GM10266 (cell line): ENCODE measurements at regions not wholly inside any gene's neighbourhood (a gene's known extent, or its start where the extent isn't known, plus 50 kb on each side); places are given as distances from the start of the nearest gene placed in this dataset.

Source experiments
- DNase-seq: peaks from one replicate; pipeline ENCODE4 v3.0.0; 2012; ENCODE audit errors: extremely low spot score
- CTCF ChIP-seq: IDR thresholded peaks from 2 replicates; pipeline ENCODE4 v1.5.1; 2012; ENCODE audit warnings: mild to moderate bottlenecking, low read depth; ENCODE audit not compliant: control insufficient read depth, insufficient read depth; ENCODE audit errors: missing control alignments

- no peak for TF ChIP-seq CTCF
- DNase-seq: no peak
Measured at GRCh38 chr16:19939553-19939952, 54.9 kb upstream of the GPRC5B start.

- no peak for TF ChIP-seq CTCF
- no peak for DNase-seq
Measured at GRCh38 chr16:19938536-19938935, 53.9 kb upstream of the GPRC5B start.

GRCh38 chr16:19936441-19936840, 51.8 kb upstream of the GPRC5B start:
- DNase-seq: no peak

GRCh38 chr16:19935694-19936093, 51.0 kb upstream of the GPRC5B start:
- DNase-seq: no peak
- TF ChIP-seq CTCF: no peak

More at GRCh38 chr16:19936441-19936840, 51.8 kb upstream of the GPRC5B start:
- TF ChIP-seq CTCF: no peak
